Tibial nerve (tissue), 4 donors: ENCODE measurements at regions not wholly inside any gene's neighbourhood (a gene's known extent, or its start where the extent isn't known, plus 50 kb on each side); places are given as distances from the start of the nearest gene placed in this dataset.

Experiments
- DNase-seq, 2 donors: peaks; one replicate each; pipeline ENCODE4 v3.0.0-alpha.2; 2019; ENCODE audit warnings: low spot score in 2 of 2
- H3K27ac ChIP-seq, 4 donors: fragments of 200-600 bp; sonication (generic) in 3 of 4; one replicate each; pipeline ENCODE4 v1.5.1; 2017 to 2019; ENCODE audit warnings: mild to moderate bottlenecking in 1 of 4
- H3K27me3 ChIP-seq, 2 donors: fragments of 200-600 bp; sonication (generic) in 1 of 2; one replicate each; pipeline versions ENCODE4 v1.5.1 to v1.6.0; 2017 to 2019
- H3K36me3 ChIP-seq, 3 donors: fragments of 200-600 bp; sonication (generic); one replicate each; pipeline ENCODE4 v1.5.1; 2018 to 2019
- H3K4me1 ChIP-seq, 4 donors: fragments of 200-600 bp; sonication (generic) in 3 of 4; one replicate each; pipeline ENCODE4 v1.5.1; 2017 to 2019
- H3K4me3 ChIP-seq, 4 donors: fragments of 200-600 bp; sonication (generic) in 3 of 4; one replicate each; pipeline ENCODE4 v1.5.1; 2017 to 2019; ENCODE audit warnings: mild to moderate bottlenecking in 1 of 4, moderate library complexity in 1 of 4
- H3K9me3 ChIP-seq, 4 donors: fragments of 200-600 bp; sonication (generic) in 3 of 4; one replicate each; pipeline ENCODE4 v1.5.1; 2017 to 2019
- CTCF ChIP-seq, 5 experiments: fragments of 200-600 bp in 3 of 5; fragments of 450-650 bp in 2 of 5; sonication (generic) in 3 of 5; IDR thresholded peaks; one replicate each; pipeline ENCODE4 v1.5.1; 2016 to 2019; ENCODE audit warnings: antibody characterized with exemption in 5 of 5, mild to moderate bottlenecking in 3 of 5, moderate library complexity in 2 of 5
- EP300 ChIP-seq, 2 donors: sonication (generic); formaldehyde crosslinking; IDR thresholded peaks; one replicate each; pipeline ENCODE4 v1.6.1; 2017; ENCODE audit warnings: antibody characterized with exemption in 2 of 2, mild to moderate bottlenecking in 1 of 2
- POLR2A ChIP-seq, 2 donors: fragments of 450-650 bp; IDR thresholded peaks; one replicate each; pipeline ENCODE4 v1.6.1; 2017; ENCODE audit warnings: antibody characterized with exemption in 2 of 2, mild to moderate bottlenecking in 2 of 2, moderate library complexity in 2 of 2
- WGBS, 2 donors: methylation state at CpG; one replicate each; pipeline ENCODE4 v1.1.5; 2018; 5-methylcytosine and 5-hydroxymethylcytosine counted together

- Histone ChIP-seq H3K27ac (no peak overlapping the region), H3K27me3 (no peaks in the 10 kb centered on the region), H3K4me3 (no peak overlapping the region), H3K4me1 (no peaks in the 10 kb centered on the region), H3K36me3 (no peaks in the 10 kb centered on the region), H3K9me3 (no peaks in the 10 kb centered on the region)
- TF ChIP-seq POLR2A (IDR thresholded peaks at IDR 0.05) (no peak), EP300 (IDR thresholded peaks at IDR 0.05) (no peak), CTCF (IDR thresholded peaks at IDR 0.05) (no peak)
- WGBS, 2 donors = 72 to 74% methylated on average over 2 of the region's 2 CpGs
- no peak for DNase-seq
Measured at GRCh38 chr1:181910905-181911304, 150.6 kb downstream of the ZNF648 start.

GRCh38 chr1:181909010-181909409, 152.5 kb downstream of the ZNF648 start:
- no peaks in the 10 kb centered on the region for H3K4me1 ChIP-seq
- no peaks in the 10 kb centered on the region for H3K36me3 ChIP-seq
- H3K27me3 ChIP-seq = no peaks in the 10 kb centered on the region
- DNase-seq = no peak
- no peaks in the 10 kb centered on the region for H3K9me3 ChIP-seq
- no peak overlapping the region for H3K4me3 ChIP-seq
- WGBS, 2 donors = 18 to 45% methylated on average over 1 of the region's 1 CpG
- TF ChIP-seq POLR2A (IDR thresholded peaks at IDR 0.05) (no peak), CTCF (IDR thresholded peaks at IDR 0.05) (no peak), EP300 (IDR thresholded peaks at IDR 0.05) (no peak)
- H3K27ac ChIP-seq = no peak overlapping the region

GRCh38 chr1:181906631-181907030, 154.9 kb downstream of the ZNF648 start:
- Histone ChIP-seq H3K4me1 (no peaks in the 10 kb centered on the region), H3K9me3 (no peaks in the 10 kb centered on the region), H3K36me3 (no peaks in the 10 kb centered on the region), H3K27ac (no peak overlapping the region), H3K27me3 (no peaks in the 10 kb centered on the region), H3K4me3 (no peak overlapping the region)
- WGBS, 2 donors = 93% methylated on average over 6 of the region's 6 CpGs
- no peak for DNase-seq
- TF ChIP-seq POLR2A (IDR thresholded peaks at IDR 0.05) (no peak), EP300 (IDR thresholded peaks at IDR 0.05) (no peak), CTCF (IDR thresholded peaks at IDR 0.05) (no peak)

- H3K27me3 ChIP-seq = no peaks in the 10 kb centered on the region
- no peaks in the 10 kb centered on the region for H3K36me3 ChIP-seq
- no peak overlapping the region for H3K27ac ChIP-seq
- H3K4me3 ChIP-seq = no peak overlapping the region
- TF ChIP-seq POLR2A (IDR thresholded peaks at IDR 0.05) (no peak), CTCF (IDR thresholded peaks at IDR 0.05) (no peak), EP300 (IDR thresholded peaks at IDR 0.05) (no peak)
- WGBS, 2 donors = 86 to 91% methylated on average over 2 of the region's 2 CpGs
- no peaks in the 10 kb centered on the region for H3K4me1 ChIP-seq
- DNase-seq = no peak
- H3K9me3 ChIP-seq = no peaks in the 10 kb centered on the region
Measured at GRCh38 chr1:181905944-181906597, 155.4 kb downstream of the ZNF648 start.

GRCh38 chr1:181898773-181899172, 162.7 kb downstream of the ZNF648 start:
- no peaks in the 10 kb centered on the region for H3K36me3 ChIP-seq
- TF ChIP-seq EP300 (IDR thresholded peaks at IDR 0.05) = no peak
- no peak for TF ChIP-seq POLR2A (IDR thresholded peaks at IDR 0.05)
- TF ChIP-seq CTCF (IDR thresholded peaks at IDR 0.05) = no peak
- DNase-seq = no peak

More at GRCh38 chr1:181898773-181899172, 162.7 kb downstream of the ZNF648 start:
- Histone ChIP-seq H3K27me3 (no peaks in the 10 kb centered on the region), H3K4me3 (no peak overlapping the region), H3K27ac (no peak overlapping the region), H3K9me3 (no peaks in the 10 kb centered on the region), H3K4me1 (no peaks in the 10 kb centered on the region)
